Vagina (tissue), 2 donors: ENCODE measurements at regions not wholly inside any gene's neighbourhood (a gene's known extent, or its start where the extent isn't known, plus 50 kb on each side); places are given as distances from the start of the nearest gene placed in this dataset.

Experiments used
- CTCF ChIP-seq, 3 experiments: fragments of 450-650 bp in 2 of 3; fragments of 200-600 bp in 1 of 3; sonication (generic) in 1 of 3; IDR thresholded peaks; one replicate each; pipeline ENCODE4 v1.5.1; 2017 to 2019; ENCODE audit warnings: antibody characterized with exemption in 3 of 3, mild to moderate bottlenecking in 2 of 3, moderate library complexity in 2 of 3
- POLR2AphosphoS5 ChIP-seq, 2 donors: sonication (generic); formaldehyde crosslinking; IDR thresholded peaks; one replicate each; pipeline ENCODE4 v1.9.0; 2017; ENCODE audit warnings: antibody characterized with exemption in 2 of 2, mild to moderate bottlenecking in 2 of 2, low read depth in 1 of 2; ENCODE audit not compliant: insufficient read depth in 1 of 2

GRCh38 chr2:163469561-163469962, 266.2 kb downstream of the FIGN start:
- TF ChIP-seq POLR2AphosphoS5 (IDR thresholded peaks at IDR 0.05; ENCODE audit: insufficient read depth in 1 of 2, low read depth in 1 of 2) (no peak), CTCF (IDR thresholded peaks at IDR 0.05) (no peak)
